H1 (cell line): ENCODE measurements at regions not wholly inside any gene's neighbourhood (a gene's known extent, or its start where the extent isn't known, plus 50 kb on each side); places are given as distances from the start of the nearest gene placed in this dataset.

Source experiments
- CTCF ChIA-PET: fragments of 300-600 bp; sonication (Branson Sonifier 250); formaldehyde crosslinking; loops from one replicate; lab custom pipeline; 2021; ENCODE audit not compliant: partially characterized antibody; lab: Charles Lee
- POLR2A ChIA-PET: fragments of 300-600 bp; sonication (Branson Sonifier 250); formaldehyde crosslinking; loops from one replicate; lab custom pipeline; 2021; ENCODE audit warnings: inconsistent platforms; ENCODE audit not compliant: partially characterized antibody; lab: Charles Lee
- DNase-seq, 2 experiments: peaks; one replicate each; pipeline versions ENCODE4 v3.0.0 to v3.0.0-alpha.2; 2010 to 2022; ENCODE audit warnings: low spot score in 2 of 2, low read depth in 1 of 2, mixed read lengths in 1 of 2
- FAIRE-seq: peaks from 2 replicates; lab custom pipeline; 2011; peaks lifted over from hg19 to GRCh38; lab: Jason Lieb, UNC
- H2AFZ ChIP-seq: 2 replicates; pipeline ENCODE4 v1.8.1; 2012; ENCODE audit warnings: low read length, inconsistent platforms
- H2AK5ac ChIP-seq: 2 replicates; pipeline ENCODE4 v1.6.1; 2013; ENCODE audit warnings: low read depth, low read length
- H2BK120ac ChIP-seq: replicated peaks from 2 replicates; pipeline ENCODE3; 2013; ENCODE audit warnings: low read depth, low read length, inconsistent platforms
- H2BK12ac ChIP-seq: 2 replicates; pipeline ENCODE4 v1.6.1; 2013; ENCODE audit warnings: low read depth, low read length
- H2BK15ac ChIP-seq: 2 replicates; pipeline ENCODE4 v1.6.1; 2013; ENCODE audit warnings: low read length
- H2BK20ac ChIP-seq: 2 replicates; pipeline ENCODE4 v1.6.1; 2013; ENCODE audit warnings: low read length
- H2BK5ac ChIP-seq: 2 replicates; pipeline ENCODE4 v1.6.1; 2013; ENCODE audit warnings: low read depth, low read length
- H3K14ac ChIP-seq: 2 replicates; pipeline ENCODE4 v1.6.1; 2013; ENCODE audit warnings: inconsistent platforms; ENCODE audit not compliant: insufficient read length
- H3K18ac ChIP-seq: 2 replicates; pipeline ENCODE4 v1.6.1; 2013; ENCODE audit warnings: low read length; ENCODE audit errors: extremely low read depth
- H3K23ac ChIP-seq: 2 replicates; pipeline ENCODE4 v1.6.1; 2013; ENCODE audit warnings: inconsistent platforms; ENCODE audit not compliant: insufficient read length
- H3K23me2 ChIP-seq: 2 replicates; pipeline ENCODE4 v1.6.1; 2013; ENCODE audit warnings: low read depth, low read length
- H3K27ac ChIP-seq: 2 replicates; pipeline ENCODE4 v1.6.1; 2011; ENCODE audit warnings: low read depth, low read length, inconsistent platforms
- H3K27me3 ChIP-seq, 4 experiments: replicated peaks in 1 of 4; 1 replicate in 1 of 4; 2 replicates in 3 of 4; pipeline versions ENCODE4 v1.6.1 to v1.8.1; 2011 to 2013; ENCODE audit warnings: low read length in 3 of 4, mild to moderate bottlenecking in 3 of 4, inconsistent platforms in 2 of 4, mixed read lengths in 2 of 4, moderate library complexity in 1 of 4; ENCODE audit not compliant: control insufficient read depth in 3 of 4, insufficient read depth in 3 of 4; ENCODE audit errors: extremely low read depth in 1 of 4
- H3K36me3 ChIP-seq, 4 experiments: 2 replicates each; pipeline versions ENCODE4 v1.6.1 to v1.8.1; 2011 to 2013; ENCODE audit warnings: mild to moderate bottlenecking in 4 of 4, low read length in 3 of 4, moderate library complexity in 2 of 4, control low read depth in 1 of 4, inconsistent platforms in 1 of 4; ENCODE audit not compliant: insufficient read depth in 4 of 4, control insufficient read depth in 2 of 4
- H3K4ac ChIP-seq: replicated peaks from 2 replicates; pipeline ENCODE3; 2013; ENCODE audit warnings: low read length, low read depth, mixed read lengths, inconsistent platforms; ENCODE audit not compliant: insufficient read length
- H3K4me1 ChIP-seq, 4 experiments: replicated peaks in 1 of 4; 1 replicate in 1 of 4; 2 replicates in 3 of 4; pipeline versions ENCODE4 v1.6.1 to v1.8.1; 2011 to 2013; ENCODE audit warnings: low read length in 3 of 4, inconsistent platforms in 2 of 4, mixed read lengths in 1 of 4; ENCODE audit not compliant: insufficient read depth in 4 of 4, control insufficient read depth in 3 of 4
- H3K4me2 ChIP-seq, 2 experiments: 2 replicates each; pipeline versions ENCODE4 v1.6.1 to v1.8.1; 2011 to 2013; ENCODE audit warnings: low read depth in 2 of 2, low read length in 2 of 2, control low read depth in 1 of 2, inconsistent platforms in 1 of 2, mild to moderate bottlenecking in 1 of 2; ENCODE audit not compliant: insufficient read depth in 1 of 2
- H3K4me3 ChIP-seq, 4 experiments: fragments of 200-600, 300-600 bp in 1 of 4; sonication (generic), shearing (Covaris generic), sonication (Bioruptor Twin) in 1 of 4; 2 replicates each; pipeline versions ENCODE4 v1.5.1 to v1.8.1; 2011 to 2016; ENCODE audit warnings: low read length in 4 of 4, low read depth in 3 of 4, control low read depth in 2 of 4, inconsistent platforms in 2 of 4, mild to moderate bottlenecking in 2 of 4, mixed read lengths in 1 of 4, moderate library complexity in 1 of 4; ENCODE audit not compliant: insufficient read depth in 2 of 4; ENCODE audit errors: extremely low read depth in 1 of 4
- H3K56ac ChIP-seq: replicated peaks from 2 replicates; pipeline ENCODE3; 2013; ENCODE audit warnings: low read depth, mild to moderate bottlenecking, mixed read lengths, low read length, inconsistent platforms; ENCODE audit not compliant: insufficient read length
- H3K79me1 ChIP-seq: 2 replicates; pipeline ENCODE4 v1.6.1; 2013; ENCODE audit warnings: low read depth, low read length, control low read depth
- H3K79me2 ChIP-seq, 2 experiments: 2 replicates each; pipeline versions ENCODE4 v1.6.1 to v1.8.1; 2012 to 2013; ENCODE audit warnings: low read length in 2 of 2, mild to moderate bottlenecking in 2 of 2, inconsistent platforms in 1 of 2; ENCODE audit not compliant: insufficient read depth in 2 of 2, control insufficient read depth in 1 of 2
- H3K9ac ChIP-seq, 4 experiments: replicated peaks in 1 of 4; 1 replicate in 1 of 4; 2 replicates in 3 of 4; pipeline versions ENCODE4 v1.6.1 to v1.8.1; 2011 to 2013; ENCODE audit warnings: low read depth in 3 of 4, low read length in 3 of 4, control low read depth in 2 of 4, mild to moderate bottlenecking in 2 of 4, moderate library complexity in 2 of 4, inconsistent platforms in 1 of 4; ENCODE audit errors: extremely low read depth in 1 of 4
- H3K9me3 ChIP-seq, 2 experiments: 2 replicates each; pipeline versions ENCODE4 v1.6.1 to v1.8.1; 2012 to 2013; ENCODE audit warnings: mild to moderate bottlenecking in 2 of 2, moderate library complexity in 2 of 2, control low read depth in 1 of 2, inconsistent platforms in 1 of 2, low read depth in 1 of 2, low read length in 1 of 2, mixed read lengths in 1 of 2; ENCODE audit not compliant: insufficient read depth in 2 of 2
- H4K20me1 ChIP-seq, 2 experiments: replicated peaks in 1 of 2; 2 replicates each; pipeline versions ENCODE3 to v1.8.1; 2011 to 2013; ENCODE audit warnings: inconsistent platforms in 2 of 2, low read length in 2 of 2, mild to moderate bottlenecking in 1 of 2; ENCODE audit not compliant: insufficient read depth in 2 of 2, control insufficient read depth in 1 of 2
- H4K5ac ChIP-seq: 2 replicates; pipeline ENCODE4 v1.6.1; 2013; ENCODE audit warnings: low read length, low read depth, mixed read lengths, inconsistent platforms; ENCODE audit not compliant: insufficient read length
- H4K8ac ChIP-seq: 2 replicates; pipeline ENCODE4 v1.8.0; 2013; ENCODE audit warnings: mild to moderate bottlenecking, moderate library complexity, low read length, inconsistent platforms; ENCODE audit not compliant: insufficient read depth; ENCODE audit errors: extremely low read depth
- H4K91ac ChIP-seq: replicated peaks from 2 replicates; pipeline ENCODE3; 2013; ENCODE audit warnings: low read length, mixed read lengths, inconsistent platforms; ENCODE audit not compliant: insufficient read length
- BCL11A ChIP-seq, 2 experiments: IDR thresholded peaks; one replicate each; pipeline ENCODE4 v1.6.1; 2011; ENCODE audit warnings: low read depth in 2 of 2, low read length in 2 of 2, mild to moderate bottlenecking in 2 of 2
- CBX5 ChIP-seq: fragments of 300-800, 300-1000 bp; sonication (generic); IDR thresholded peaks from 2 replicates; pipeline ENCODE4 v1.7.1; 2016; ENCODE audit warnings: antibody characterized with exemption, low read length, low read depth
- KDM1A ChIP-seq: fragments of 200-600, 300-600 bp; sonication (generic); IDR thresholded peaks from 2 replicates; pipeline ENCODE4 v1.7.1; 2016; ENCODE audit warnings: mild to moderate bottlenecking, low read length, borderline replicate concordance
- POLR2A ChIP-seq, 2 experiments: IDR thresholded peaks; 1 replicate in 1 of 2; 2 replicates in 1 of 2; pipeline ENCODE4 v1.6.1; 2011; ENCODE audit warnings: low read depth in 2 of 2, low read length in 2 of 2, mild to moderate bottlenecking in 2 of 2; ENCODE audit errors: control extremely low read depth in 1 of 2
- SP1 ChIP-seq: IDR thresholded peaks from 2 replicates; pipeline ENCODE4 v1.6.1; 2011; ENCODE audit warnings: low read depth, low read length
- SUZ12 ChIP-seq: fragments of 200-600 bp; sonication (generic); IDR thresholded peaks from 2 replicates; pipeline ENCODE4 v1.6.1; 2012; ENCODE audit warnings: mild to moderate bottlenecking, inconsistent platforms, low read length, moderate library complexity, mixed read lengths
- WGBS, 2 experiments: shearing (Covaris generic) in 1 of 2; methylation state at CpG; one replicate each; pipeline versions ENCODE4 v1.1.6 to v1.1.7; 2013 to 2015; ENCODE audit warnings: low lambda C conversion rate in 2 of 2, mixed read lengths in 2 of 2, inconsistent platforms in 1 of 2, low coverage in 1 of 2, missing lambda C conversion rate in 1 of 2; ENCODE audit not compliant: insufficient replicate concordance in 2 of 2, insufficient coverage in 1 of 2, insufficient read length in 1 of 2; ENCODE audit errors: extremely low coverage in 1 of 2, missing lambda C conversion rate in 1 of 2; 5-methylcytosine and 5-hydroxymethylcytosine counted together
- TF ChIP-seq, protein P1 (sequence below): IDR thresholded peaks from 2 replicates; pipeline ENCODE4 v1.6.1; 2012; ENCODE audit warnings: inconsistent platforms

DNA sequence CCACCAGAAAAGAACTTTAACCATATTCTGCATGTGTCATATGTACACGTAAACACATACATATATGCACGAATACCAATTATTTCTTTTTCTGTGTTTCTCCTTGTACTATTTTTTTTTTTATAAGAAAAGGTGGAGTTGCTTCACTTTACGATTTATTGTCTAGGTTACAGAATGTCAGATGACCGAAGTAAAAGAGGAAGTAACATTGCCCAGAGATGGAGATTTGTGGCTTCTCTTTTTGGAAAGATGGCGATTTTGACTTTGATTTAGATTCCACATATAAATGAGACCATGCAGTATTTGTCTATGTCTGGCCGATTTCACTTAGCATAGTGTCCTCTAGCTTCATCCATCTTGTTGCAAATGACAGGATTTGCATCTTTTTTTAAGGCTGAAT, 293.1 kb downstream of the SV2B start:
- Histone ChIP-seq H3K27ac (no peak overlapping the region), H3K79me1 (no peaks in the 10 kb centered on the region), H3K9ac (no peak overlapping the region), H3K14ac (no peak overlapping the region), H2BK120ac (no peak overlapping the region), H3K18ac (no peak overlapping the region), H4K91ac (no peak overlapping the region), H3K4me2 (no peak overlapping the region), H4K5ac (no peak overlapping the region), H3K27me3 (no peaks in the 10 kb centered on the region), H3K4me1 (no peaks in the 10 kb centered on the region), H2BK12ac (no peak overlapping the region), H3K23me2 (no peaks in the 10 kb centered on the region), H4K8ac (no peak overlapping the region), H3K56ac (no peak overlapping the region), H2BK5ac (no peak overlapping the region), H3K4me3 (no peak overlapping the region), H3K79me2 (no peaks in the 10 kb centered on the region), H3K4ac (no peak overlapping the region), H2AFZ (no peak overlapping the region), H3K23ac (no peak overlapping the region), H4K20me1 (no peaks in the 10 kb centered on the region), H2BK20ac (no peak overlapping the region), H2AK5ac (no peak overlapping the region), H3K36me3 (no peaks in the 10 kb centered on the region), H3K9me3 (peaks cover 0 to 3% of the 10 kb centered on the region in 2 experiments; a peak in 1 of 4 replicates), H2BK15ac (no peak overlapping the region)
- ChIA-PET CTCF (no interaction called here), POLR2A (no interaction called here)
- TF ChIP-seq KDM1A = no peak
- TF ChIP-seq SUZ12 = no peak
- TF ChIP-seq POLR2A (IDR thresholded peaks at IDR 0.05; ENCODE audit: control extremely low read depth in 1 of 2, low read depth in 2 of 2, low read length in 2 of 2) = no peak
- TF ChIP-seq, protein P1, sequence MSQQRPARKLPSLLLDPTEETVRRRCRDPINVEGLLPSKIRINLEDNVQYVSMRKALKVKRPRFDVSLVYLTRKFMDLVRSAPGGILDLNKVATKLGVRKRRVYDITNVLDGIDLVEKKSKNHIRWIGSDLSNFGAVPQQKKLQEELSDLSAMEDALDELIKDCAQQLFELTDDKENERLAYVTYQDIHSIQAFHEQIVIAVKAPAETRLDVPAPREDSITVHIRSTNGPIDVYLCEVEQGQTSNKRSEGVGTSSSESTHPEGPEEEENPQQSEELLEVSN = no peak
- no peak for TF ChIP-seq BCL11A (IDR thresholded peaks at IDR 0.05; ENCODE audit: low read depth in 2 of 2, low read length in 2 of 2)
- TF ChIP-seq SP1 = no peak
- no peak for TF ChIP-seq CBX5
- WGBS, 2 experiments = 83% methylated on average over 6 of the region's 6 CpGs; no CpG with 5 or more reads in 1 of the 2 experiments
- no peak for FAIRE-seq
- DNase-seq = no peak
